Amygdala (tissue), 56 donors: ENCODE measurements at regions not wholly inside any gene's neighbourhood (a gene's known extent, or its start where the extent isn't known, plus 50 kb on each side); places are given as distances from the start of the nearest gene placed in this dataset.
"Not testable (repeated sequence)": the region's sequence is repeated elsewhere in the genome, so short reads cannot be mapped to it uniquely, and the experiment has no call there.

Experiments
- DNase-seq, 56 donors: peaks; one replicate each; lab custom pipeline; 2025; lab: John Stamatoyannopoulos, UW

GRCh38 chr16:64375391-64375980 lies 746.4 kb downstream of the CDH11 start:
- no peak for DNase-seq

GRCh38 chr16:64370112-64370511 lies 751.8 kb downstream of the CDH11 start:
- no peak for DNase-seq

- DNase-seq = no peak
These were observed 756.4 kb downstream of the CDH11 start for GRCh38 chr16:64365448-64365931.

- DNase-seq = no peak
These were observed 757.0 kb downstream of the CDH11 start for GRCh38 chr16:64364894-64365293.

- no peak for DNase-seq
These were observed 757.4 kb downstream of the CDH11 start for GRCh38 chr16:64364416-64364815.

- DNase-seq = no peak
These were observed 757.8 kb downstream of the CDH11 start for GRCh38 chr16:64364016-64364415.

GRCh38 chr16:64363039-64363438 lies 758.8 kb downstream of the CDH11 start:
- no peak for DNase-seq

GRCh38 chr16:64362193-64362592 lies 759.7 kb downstream of the CDH11 start:
- no peak for DNase-seq

GRCh38 chr16:64361753-64362152 lies 760.1 kb downstream of the CDH11 start:
- no peak for DNase-seq

- DNase-seq = no peak
These were observed 763.6 kb downstream of the CDH11 start for GRCh38 chr16:64358291-64358690.

GRCh38 chr16:64356267-64356666 lies 765.6 kb downstream of the CDH11 start:
- no peak for DNase-seq

- DNase-seq = no peak
These were observed 769.6 kb downstream of the CDH11 start for GRCh38 chr16:64352246-64352645.

- no peak for DNase-seq
These were observed 770.7 kb downstream of the CDH11 start for GRCh38 chr16:64351121-64351520.

GRCh38 chr16:64346080-64346479 lies 775.8 kb downstream of the CDH11 start:
- no peak for DNase-seq

GRCh38 chr16:64345142-64345541 lies 776.7 kb downstream of the CDH11 start:
- no peak for DNase-seq

GRCh38 chr16:64343820-64344443 lies 777.9 kb downstream of the CDH11 start:
- DNase-seq = not testable (repeated sequence)

- DNase-seq = no peak
These were observed 778.6 kb downstream of the CDH11 start for GRCh38 chr16:64343061-64343819.

- DNase-seq = not testable (repeated sequence)
These were observed 780.5 kb downstream of the CDH11 start for GRCh38 chr16:64341336-64341735.

GRCh38 chr16:64339052-64339770 lies 782.7 kb downstream of the CDH11 start:
- DNase-seq = no peak

GRCh38 chr16:64321881-64322280 lies 800.0 kb downstream of the CDH11 start:
- DNase-seq = no peak

- DNase-seq = no peak
These were observed 800.8 kb downstream of the CDH11 start for GRCh38 chr16:64321066-64321465.
